Loucy (cell line): ENCODE measurements at regions not wholly inside any gene's neighbourhood (a gene's known extent, or its start where the extent isn't known, plus 50 kb on each side); places are given as distances from the start of the nearest gene placed in this dataset.

Experiments used
- H2AFZ ChIP-seq: fragments of 200-600 bp; sonication (generic); 2 replicates; pipeline ENCODE4 v1.6.0; 2016; ENCODE audit warnings: antibody characterized with exemption, mild to moderate bottlenecking, low read length, moderate library complexity
- H3F3A ChIP-seq: fragments of 200-600 bp; 2 replicates; pipeline ENCODE4 v1.6.0; 2016; ENCODE audit warnings: antibody characterized with exemption, low read depth, mild to moderate bottlenecking
- H3K27me3 ChIP-seq: fragments of 200-600 bp; sonication (generic); 2 replicates; pipeline ENCODE4 v1.6.1; 2014; ENCODE audit warnings: low read length, mild to moderate bottlenecking; ENCODE audit not compliant: insufficient read depth, poor library complexity, severe bottlenecking
- H3K36me3 ChIP-seq: fragments of 200-600 bp; sonication (generic); 2 replicates; pipeline ENCODE4 v1.6.1; 2016; ENCODE audit warnings: low read length; ENCODE audit not compliant: insufficient read depth
- H3K4me1 ChIP-seq: fragments of 200-600 bp; sonication (generic); 2 replicates; pipeline ENCODE4 v1.5.1; 2014; ENCODE audit warnings: low read length, mild to moderate bottlenecking; ENCODE audit not compliant: insufficient read depth, poor library complexity, severe bottlenecking
- H3K4me2 ChIP-seq: fragments of 200-600 bp; sonication (generic); 2 replicates; pipeline ENCODE4 v1.6.0; 2014; ENCODE audit warnings: antibody characterized with exemption, low read length, low read depth, mild to moderate bottlenecking; ENCODE audit not compliant: poor library complexity, severe bottlenecking
- H3K4me3 ChIP-seq: fragments of 200-600 bp; sonication (generic); 2 replicates; pipeline ENCODE4 v1.5.1; 2014; ENCODE audit warnings: low read length, mild to moderate bottlenecking, mixed read lengths; ENCODE audit not compliant: poor library complexity, severe bottlenecking
- H3K79me2 ChIP-seq: fragments of 200-600 bp; sonication (generic); 2 replicates; pipeline ENCODE4 v1.6.1; 2014; ENCODE audit warnings: low read length; ENCODE audit not compliant: insufficient read depth
- H3K9ac ChIP-seq: fragments of 200-600 bp; sonication (generic); 2 replicates; pipeline ENCODE4 v1.6.0; 2014; ENCODE audit warnings: mild to moderate bottlenecking, low read depth, low read length, moderate library complexity; ENCODE audit not compliant: poor library complexity, severe bottlenecking
- H3K9me2 ChIP-seq: fragments of 200-600 bp; sonication (generic); replicated peaks from 2 replicates; pipeline ENCODE4 v1.6.1; 2016; ENCODE audit warnings: low read depth, low read length, mixed read lengths
- H3K9me3 ChIP-seq: fragments of 200-600 bp; sonication (generic); 2 replicates; pipeline ENCODE4 v1.6.1; 2014; ENCODE audit warnings: mild to moderate bottlenecking, antibody characterized with exemption, low read length, low read depth; ENCODE audit not compliant: insufficient read depth
- H4K20me1 ChIP-seq: fragments of 200-600 bp; sonication (generic); 2 replicates; pipeline ENCODE4 v1.6.0; 2014; ENCODE audit warnings: antibody characterized with exemption, low read length, mild to moderate bottlenecking; ENCODE audit not compliant: insufficient read depth, poor library complexity, severe bottlenecking
- CTCF ChIP-seq: fragments of 200-600 bp; sonication (generic); conservative IDR thresholded peaks from 2 replicates; pipeline ENCODE4 v1.5.1; 2014; ENCODE audit warnings: mild to moderate bottlenecking, antibody characterized with exemption, low read length
- EZH2phosphoT487 ChIP-seq: fragments of 200-600 bp; IDR thresholded peaks from 2 replicates; pipeline ENCODE4 v1.6.1; 2018; ENCODE audit warnings: antibody characterized with exemption, mild to moderate bottlenecking, moderate library complexity, borderline replicate concordance

- no peaks in the 10 kb centered on the region for H3K9me3 ChIP-seq
- H3K9ac ChIP-seq: no peak overlapping the region
- no peaks in the 10 kb centered on the region for H3K9me2 ChIP-seq
- no peak overlapping the region for H3K4me3 ChIP-seq
- H3K4me2 ChIP-seq: no peak overlapping the region
- TF ChIP-seq EZH2phosphoT487 (no peak), CTCF (no peak)
- no peaks in the 10 kb centered on the region for H3F3A ChIP-seq
- no peak overlapping the region for H2AFZ ChIP-seq
- no peaks in the 10 kb centered on the region for H3K36me3 ChIP-seq
- H3K79me2 ChIP-seq: no peaks in the 10 kb centered on the region
- H3K4me1 ChIP-seq: no peaks in the 10 kb centered on the region
- no peaks in the 10 kb centered on the region for H3K27me3 ChIP-seq
- H4K20me1 ChIP-seq: no peaks in the 10 kb centered on the region
Measured at GRCh38 chr4:114474188-114474800, 124.3 kb upstream of the UGT8 start.

- TF ChIP-seq EZH2phosphoT487: no peak
- no peak for TF ChIP-seq CTCF
- no peaks in the 10 kb centered on the region for H3K4me1 ChIP-seq
- no peaks in the 10 kb centered on the region for H3K9me2 ChIP-seq
- H3K9ac ChIP-seq: no peak overlapping the region
- H3F3A ChIP-seq: no peaks in the 10 kb centered on the region
- no peaks in the 10 kb centered on the region for H3K27me3 ChIP-seq
- no peak overlapping the region for H3K4me3 ChIP-seq
- no peaks in the 10 kb centered on the region for H3K79me2 ChIP-seq
- H3K9me3 ChIP-seq: no peaks in the 10 kb centered on the region
- no peaks in the 10 kb centered on the region for H4K20me1 ChIP-seq
- H3K36me3 ChIP-seq: no peaks in the 10 kb centered on the region
- H2AFZ ChIP-seq: no peak overlapping the region
- no peak overlapping the region for H3K4me2 ChIP-seq
Measured at GRCh38 chr4:114476310-114476709, 122.3 kb upstream of the UGT8 start.

- Histone ChIP-seq H3K9me2 (no peaks in the 10 kb centered on the region), H4K20me1 (no peaks in the 10 kb centered on the region), H2AFZ (no peak overlapping the region), H3K27me3 (no peaks in the 10 kb centered on the region), H3K4me2 (no peak overlapping the region), H3F3A (no peaks in the 10 kb centered on the region), H3K4me1 (no peaks in the 10 kb centered on the region), H3K4me3 (no peak overlapping the region), H3K79me2 (no peaks in the 10 kb centered on the region), H3K9ac (no peak overlapping the region), H3K36me3 (no peaks in the 10 kb centered on the region), H3K9me3 (no peaks in the 10 kb centered on the region)
- TF ChIP-seq EZH2phosphoT487 (no peak), CTCF (no peak)
Measured at GRCh38 chr4:114479595-114479994, 119.0 kb upstream of the UGT8 start.
